ENCODE measurements at regions not wholly inside any gene's neighbourhood (a gene's known extent, or its start where the extent isn't known, plus 50 kb on each side); places are given as distances from the start of the nearest gene placed in this dataset.
A peak's percentile ranks its signal among the peaks of the same experiment; 100 is the strongest.

DNA sequence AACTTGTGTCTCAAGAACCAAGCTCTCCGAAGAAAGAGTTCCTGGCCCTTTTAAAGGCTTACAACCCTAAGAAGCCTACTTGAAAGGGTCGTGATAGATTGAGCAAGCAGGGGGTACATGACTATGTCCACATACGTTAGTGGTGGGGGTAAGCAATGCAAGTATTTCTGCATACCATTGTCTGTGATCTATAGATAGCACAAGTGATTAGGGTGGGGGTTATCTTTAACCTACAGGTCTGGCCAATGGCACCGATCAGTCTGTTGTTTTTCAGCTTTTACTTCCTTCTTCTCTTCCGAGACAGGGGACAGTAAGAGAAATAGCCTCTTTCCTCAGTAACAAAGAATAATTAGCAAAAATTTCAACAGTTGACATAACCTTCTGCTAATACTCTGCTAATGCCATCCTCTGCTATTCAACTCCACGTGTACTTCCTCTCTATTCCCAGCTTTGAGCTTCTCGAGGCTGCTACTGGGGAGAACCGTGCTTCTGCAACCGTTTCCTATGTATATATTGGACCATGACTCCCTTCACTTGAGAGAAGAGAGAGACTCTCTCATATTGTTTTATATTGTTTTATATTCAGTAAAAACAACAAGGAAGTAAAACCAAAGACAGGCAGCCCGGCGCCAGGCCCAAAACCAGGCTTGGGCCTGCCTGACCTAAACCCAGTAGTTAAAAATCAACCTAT, 727.7 kb upstream of the NCAM2 start:
- TF ChIP-seq, protein P1, sequence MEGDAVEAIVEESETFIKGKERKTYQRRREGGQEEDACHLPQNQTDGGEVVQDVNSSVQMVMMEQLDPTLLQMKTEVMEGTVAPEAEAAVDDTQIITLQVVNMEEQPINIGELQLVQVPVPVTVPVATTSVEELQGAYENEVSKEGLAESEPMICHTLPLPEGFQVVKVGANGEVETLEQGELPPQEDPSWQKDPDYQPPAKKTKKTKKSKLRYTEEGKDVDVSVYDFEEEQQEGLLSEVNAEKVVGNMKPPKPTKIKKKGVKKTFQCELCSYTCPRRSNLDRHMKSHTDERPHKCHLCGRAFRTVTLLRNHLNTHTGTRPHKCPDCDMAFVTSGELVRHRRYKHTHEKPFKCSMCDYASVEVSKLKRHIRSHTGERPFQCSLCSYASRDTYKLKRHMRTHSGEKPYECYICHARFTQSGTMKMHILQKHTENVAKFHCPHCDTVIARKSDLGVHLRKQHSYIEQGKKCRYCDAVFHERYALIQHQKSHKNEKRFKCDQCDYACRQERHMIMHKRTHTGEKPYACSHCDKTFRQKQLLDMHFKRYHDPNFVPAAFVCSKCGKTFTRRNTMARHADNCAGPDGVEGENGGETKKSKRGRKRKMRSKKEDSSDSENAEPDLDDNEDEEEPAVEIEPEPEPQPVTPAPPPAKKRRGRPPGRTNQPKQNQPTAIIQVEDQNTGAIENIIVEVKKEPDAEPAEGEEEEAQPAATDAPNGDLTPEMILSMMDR (IDR thresholded peaks at IDR 0.05), result no peak
- no peak for TF ChIP-seq EP300 (IDR thresholded peaks at IDR 0.05)
- TF ChIP-seq POLR2A (IDR thresholded peaks at IDR 0.05), result no peak
- no peak for TF ChIP-seq POLR2AphosphoS5 (IDR thresholded peaks at IDR 0.05)
- WGBS, 2 donors, result 68 to 78% methylated on average over 11 of the region's 11 CpGs
- ATAC-seq (ENCODE audit: low FRiP score in 2 of 2) (no peak), DNase-seq (peak in 1 of 2 donors; percentile 2)
- Histone ChIP-seq H3K9me3 (no peaks in the 10 kb centered on the region), H3K4me3 (no peak overlapping the region), H3K36me3 (no peaks in the 10 kb centered on the region), H3K27me3 (no peaks in the 10 kb centered on the region), H3K4me1 (no peaks in the 10 kb centered on the region), H3K27ac (no peak overlapping the region)

DNA sequence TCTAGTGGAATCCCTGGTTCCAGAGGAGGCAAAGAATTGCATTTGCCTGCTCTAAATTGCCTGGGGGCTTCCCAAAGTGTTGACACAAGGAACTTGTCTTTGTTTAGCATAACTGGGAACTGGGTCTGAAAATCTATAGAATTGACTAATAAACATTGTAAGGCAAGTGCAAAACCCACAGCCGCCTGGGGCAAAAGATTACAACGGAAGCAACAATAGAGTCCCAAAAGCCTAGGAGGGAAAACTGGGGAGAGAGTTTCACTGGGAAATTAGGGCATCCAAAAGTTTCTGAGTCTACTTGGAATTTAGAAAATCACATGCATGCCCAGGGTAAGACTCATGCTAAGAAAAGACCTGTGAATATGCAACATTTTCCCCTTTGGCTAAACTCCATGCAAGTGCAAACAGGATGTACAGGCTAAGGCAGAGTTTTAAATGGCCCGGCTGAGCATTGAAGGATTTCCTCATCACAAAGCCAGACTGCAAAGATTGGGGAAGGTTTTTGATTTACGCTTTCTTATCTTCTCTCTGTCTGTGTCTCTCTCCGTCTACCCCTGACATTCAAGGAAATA, 725.3 kb upstream of the NCAM2 start:
- 52 to 59% methylated on average over 5 of the region's 5 CpGs for WGBS, 2 donors
- no peaks in the 10 kb centered on the region for H3K9me3 ChIP-seq

DNA sequence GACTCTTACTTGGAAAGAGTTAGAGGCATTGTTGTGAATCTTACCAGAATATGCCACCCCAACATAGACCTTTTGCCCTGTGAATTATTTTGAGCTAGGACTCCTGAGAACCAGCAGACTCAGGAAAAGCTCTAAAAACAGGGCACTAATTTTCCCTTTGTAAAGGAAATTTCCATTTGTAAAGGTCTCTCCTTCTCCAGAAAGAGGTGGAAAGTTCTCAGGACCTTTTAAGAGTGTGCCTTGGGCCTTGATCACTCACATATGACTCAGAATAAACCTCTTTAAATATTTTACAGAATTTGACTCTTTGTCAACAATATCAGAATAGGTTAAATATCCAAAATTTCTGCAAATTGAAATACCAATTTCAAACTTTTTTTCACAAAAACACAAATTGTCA, 721.8 kb upstream of the NCAM2 start:
- Histone ChIP-seq H3K4me3 (no peak overlapping the region), H3K27me3 (no peaks in the 10 kb centered on the region), H3K9me3 (no peaks in the 10 kb centered on the region), H3K27ac (no peak overlapping the region), H3K4me1 (no peaks in the 10 kb centered on the region), H3K36me3 (no peaks in the 10 kb centered on the region)
- ATAC-seq (ENCODE audit: low FRiP score in 2 of 2) (no peak), DNase-seq (no peak)
- TF ChIP-seq POLR2AphosphoS5 (IDR thresholded peaks at IDR 0.05) (no peak), POLR2A (IDR thresholded peaks at IDR 0.05) (no peak), EP300 (IDR thresholded peaks at IDR 0.05) (no peak)
- TF ChIP-seq, protein P1 (IDR thresholded peaks at IDR 0.05), result no peak

More for the DNA sequence above, 725.3 kb upstream of the NCAM2 start:
- TF ChIP-seq POLR2AphosphoS5 (IDR thresholded peaks at IDR 0.05) (no peak), EP300 (IDR thresholded peaks at IDR 0.05) (no peak), POLR2A (IDR thresholded peaks at IDR 0.05) (no peak)
- TF ChIP-seq, protein P1 (IDR thresholded peaks at IDR 0.05), result no peak
- no peak for ATAC-seq (ENCODE audit: low FRiP score in 2 of 2)
- no peak overlapping the region for H3K4me3 ChIP-seq
- no peaks in the 10 kb centered on the region for H3K4me1 ChIP-seq
- H3K27me3 ChIP-seq, result no peaks in the 10 kb centered on the region
- H3K27ac ChIP-seq, result no peak overlapping the region
- DNase-seq, result no peak
- no peaks in the 10 kb centered on the region for H3K36me3 ChIP-seq

GRCh38 chr21:20276954-20277353, 721.3 kb upstream of the NCAM2 start:
- no peak for DNase-seq
- Histone ChIP-seq H3K9me3 (no peaks in the 10 kb centered on the region), H3K4me3 (no peak overlapping the region), H3K27ac (no peak overlapping the region), H3K36me3 (no peaks in the 10 kb centered on the region), H3K27me3 (no peaks in the 10 kb centered on the region), H3K4me1 (no peaks in the 10 kb centered on the region)
- no peak for ATAC-seq (ENCODE audit: low FRiP score in 2 of 2)
- 100% methylated on average over 1 of the region's 1 CpG for WGBS, 2 donors
- TF ChIP-seq EP300 (IDR thresholded peaks at IDR 0.05), result no peak
- no peak for TF ChIP-seq POLR2AphosphoS5 (IDR thresholded peaks at IDR 0.05)
- TF ChIP-seq, protein P1 (IDR thresholded peaks at IDR 0.05), result no peak
- TF ChIP-seq POLR2A (IDR thresholded peaks at IDR 0.05), result no peak

DNA sequence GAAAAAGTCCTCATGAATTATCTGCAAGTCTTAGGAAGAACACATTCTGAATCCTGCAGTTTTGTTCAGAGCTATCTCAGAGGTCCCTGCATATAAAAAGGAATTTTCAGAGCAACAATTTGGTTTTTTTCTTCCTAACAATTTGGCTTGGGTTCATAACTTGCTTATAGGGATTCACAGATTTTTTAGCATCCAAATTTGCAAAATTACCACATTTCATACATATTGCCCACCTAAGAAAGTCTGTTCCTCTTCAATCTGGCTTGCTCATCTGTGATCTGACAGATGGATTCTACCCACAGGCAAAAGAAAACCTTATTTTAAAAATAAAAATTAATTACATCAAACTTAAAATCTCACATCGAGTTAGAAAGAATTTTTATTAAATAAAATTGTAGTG, 714.4 kb upstream of the NCAM2 start:
- 86% methylated on average over 1 of the region's 1 CpG for WGBS, 2 donors

More for the DNA sequence above, 714.4 kb upstream of the NCAM2 start:
- no peak for TF ChIP-seq POLR2AphosphoS5 (IDR thresholded peaks at IDR 0.05)
- TF ChIP-seq EP300 (IDR thresholded peaks at IDR 0.05), result no peak
- TF ChIP-seq, protein P1 (IDR thresholded peaks at IDR 0.05), result no peak
- TF ChIP-seq POLR2A (IDR thresholded peaks at IDR 0.05), result no peak
- ATAC-seq (ENCODE audit: low FRiP score in 2 of 2), result no peak
- no peaks in the 10 kb centered on the region for H3K9me3 ChIP-seq
- H3K27me3 ChIP-seq, result no peaks in the 10 kb centered on the region
- DNase-seq, result no peak
- no peak overlapping the region for H3K27ac ChIP-seq
- no peak overlapping the region for H3K4me3 ChIP-seq
- H3K4me1 ChIP-seq, result no peaks in the 10 kb centered on the region
- no peaks in the 10 kb centered on the region for H3K36me3 ChIP-seq
